HG03175 (cell line): ENCODE measurements at regions not wholly inside any gene's neighbourhood (a gene's known extent, or its start where the extent isn't known, plus 50 kb on each side); places are given as distances from the start of the nearest gene placed in this dataset.

Experiments
- ATAC-seq: cut with Tn5 transposase; IDR thresholded peaks from one replicate; pipeline ENCODE4 v1.9.1; 2021; ENCODE audit warnings: mild to moderate bottlenecking, moderate library complexity; ENCODE audit not compliant: unreplicated experiment

- no peak for ATAC-seq
Observed at GRCh38 chr2:12227941-12228608, 481.6 kb downstream of the LPIN1 start.

- no peak for ATAC-seq
Observed at GRCh38 chr2:12231288-12231687, 484.9 kb downstream of the LPIN1 start.

DNA sequence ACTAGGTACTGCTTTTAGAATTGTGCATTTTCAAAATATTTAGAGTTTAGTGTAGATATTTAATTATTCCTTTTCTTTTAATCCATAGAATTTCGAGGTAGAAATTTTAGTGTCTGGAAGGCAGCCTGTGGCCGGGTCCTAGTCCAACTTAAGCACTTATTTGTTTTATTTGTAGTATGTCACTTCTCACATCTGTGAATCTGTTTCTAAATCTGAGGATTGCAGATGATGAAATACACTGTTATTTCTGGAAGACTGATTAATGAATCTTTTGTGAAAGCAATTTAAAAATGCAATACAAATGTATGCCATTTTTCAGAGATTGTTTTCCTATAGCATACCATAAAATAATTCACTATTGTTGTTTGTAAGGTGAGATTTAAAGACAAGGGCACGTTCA lies 483.9 kb upstream of the TRIB2 start:
- ATAC-seq, result no peak

- no peak for ATAC-seq
Observed at GRCh38 chr2:12236136-12236844, 480.4 kb upstream of the TRIB2 start.

GRCh38 chr2:12240206-12240605 lies 476.5 kb upstream of the TRIB2 start:
- no peak for ATAC-seq

GRCh38 chr2:12243381-12243780 lies 473.4 kb upstream of the TRIB2 start:
- ATAC-seq, result no peak

GRCh38 chr2:12244070-12244469 lies 472.7 kb upstream of the TRIB2 start:
- no peak for ATAC-seq

GRCh38 chr2:12251121-12251520 lies 465.6 kb upstream of the TRIB2 start:
- no peak for ATAC-seq

- ATAC-seq, result no peak
Observed at GRCh38 chr2:12251749-12252148, 465.0 kb upstream of the TRIB2 start.

GRCh38 chr2:12253167-12253778 lies 463.5 kb upstream of the TRIB2 start:
- ATAC-seq, result no peak

DNA sequence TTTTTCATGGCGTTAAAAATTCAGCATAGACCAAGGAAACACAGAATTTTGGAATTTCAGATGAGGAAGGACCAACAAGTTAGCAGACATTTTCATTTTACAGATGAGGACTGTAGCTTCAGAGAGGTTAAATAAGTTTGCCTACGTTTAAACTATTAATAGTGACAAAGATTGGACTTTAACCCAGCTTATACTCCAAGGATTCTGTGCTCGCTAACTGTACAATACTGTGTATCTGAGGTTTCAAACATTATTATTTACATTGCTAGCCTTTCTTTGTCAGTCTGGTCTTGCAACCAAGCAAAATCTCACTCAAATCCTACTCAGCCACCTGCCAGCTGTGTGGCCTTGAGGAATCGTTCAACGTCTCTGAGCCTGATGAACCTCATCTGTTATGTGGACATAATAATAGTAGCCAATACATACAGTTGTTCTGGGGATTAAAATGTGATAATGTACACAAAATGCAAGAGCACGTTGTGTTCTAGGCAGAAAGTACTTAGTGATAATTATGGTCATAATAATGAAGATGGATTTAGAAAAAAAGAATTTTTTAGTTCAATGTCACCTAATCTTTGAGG lies 462.4 kb upstream of the TRIB2 start:
- no peak for ATAC-seq

GRCh38 chr2:12256206-12256605 lies 460.5 kb upstream of the TRIB2 start:
- no peak for ATAC-seq

GRCh38 chr2:12257476-12257875 lies 459.3 kb upstream of the TRIB2 start:
- no peak for ATAC-seq

DNA sequence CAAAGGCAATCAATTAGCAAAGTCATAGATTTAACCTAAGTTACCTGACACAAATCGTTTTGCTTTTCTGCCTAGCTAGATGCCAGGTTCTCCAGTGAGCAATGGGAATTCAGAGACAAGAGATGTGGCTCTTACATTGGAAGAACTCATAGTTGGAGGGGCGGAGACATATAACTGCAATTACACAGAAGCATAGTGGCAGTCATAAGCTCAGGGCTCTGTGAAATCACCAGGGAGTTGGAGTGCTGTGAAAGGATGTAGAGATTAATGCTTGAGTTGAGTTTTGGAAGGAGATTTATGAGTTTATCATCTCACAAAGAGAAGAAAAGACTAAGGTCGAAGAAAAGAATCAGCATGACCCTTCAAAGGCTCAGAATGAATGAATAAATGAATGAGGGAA lies 457.2 kb upstream of the TRIB2 start:
- no peak for ATAC-seq

DNA sequence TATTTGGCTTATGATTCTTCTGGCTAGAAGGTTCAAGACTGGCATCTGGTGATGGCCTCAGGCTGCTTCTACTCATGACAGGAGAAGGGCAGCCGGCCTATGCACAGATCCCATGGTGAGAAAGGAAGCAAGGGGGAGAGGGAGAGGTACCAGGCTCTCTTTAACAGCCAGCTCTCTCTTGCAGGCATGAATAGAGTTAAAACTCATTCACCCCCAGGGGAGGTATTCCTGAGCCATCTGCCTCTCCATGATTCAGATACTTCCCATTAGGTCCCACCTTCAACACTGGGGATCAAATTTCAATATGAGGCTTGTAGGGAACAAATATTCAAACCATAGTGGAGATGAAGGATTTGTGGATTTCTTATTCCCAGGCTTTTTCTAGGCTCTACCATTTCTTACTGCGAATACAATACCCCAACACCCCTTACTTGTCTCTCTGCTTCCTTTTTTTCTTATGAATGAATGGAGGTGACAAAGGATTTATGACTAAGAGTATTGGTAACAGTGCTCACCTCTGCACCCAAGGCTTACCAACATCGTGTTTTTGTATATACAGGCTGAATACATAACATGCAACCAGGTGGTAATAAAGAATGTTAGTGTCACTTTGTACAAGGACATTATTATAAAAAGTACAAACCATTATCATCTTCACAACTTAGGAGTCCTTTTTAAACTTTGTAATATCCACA lies 454.6 kb upstream of the TRIB2 start:
- no peak for ATAC-seq

GRCh38 chr2:12262681-12263436 lies 453.9 kb upstream of the TRIB2 start:
- no peak for ATAC-seq

GRCh38 chr2:12263730-12264129 lies 453.0 kb upstream of the TRIB2 start:
- ATAC-seq, result no peak

- ATAC-seq, result no peak
Observed at GRCh38 chr2:12264146-12264545, 452.6 kb upstream of the TRIB2 start.

DNA sequence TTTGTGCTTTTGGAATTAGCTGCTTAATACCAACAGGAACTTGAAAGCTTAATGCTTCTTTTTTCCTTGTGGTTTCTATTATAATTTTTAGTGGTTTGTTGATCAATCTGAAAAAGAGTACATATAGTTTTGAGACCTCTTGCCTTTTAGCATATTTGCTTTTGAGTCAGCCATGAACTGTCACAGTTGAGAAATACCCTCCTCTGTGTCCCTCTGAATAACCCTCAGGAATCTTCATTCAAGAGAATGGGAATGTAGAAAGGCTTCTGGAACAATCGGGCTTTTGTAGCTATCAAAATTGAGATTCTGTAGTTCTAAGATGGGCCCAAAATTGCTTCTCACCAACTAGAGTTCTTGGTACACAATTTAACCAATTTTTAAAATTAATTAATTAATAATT lies 451.1 kb upstream of the TRIB2 start:
- no peak for ATAC-seq

DNA sequence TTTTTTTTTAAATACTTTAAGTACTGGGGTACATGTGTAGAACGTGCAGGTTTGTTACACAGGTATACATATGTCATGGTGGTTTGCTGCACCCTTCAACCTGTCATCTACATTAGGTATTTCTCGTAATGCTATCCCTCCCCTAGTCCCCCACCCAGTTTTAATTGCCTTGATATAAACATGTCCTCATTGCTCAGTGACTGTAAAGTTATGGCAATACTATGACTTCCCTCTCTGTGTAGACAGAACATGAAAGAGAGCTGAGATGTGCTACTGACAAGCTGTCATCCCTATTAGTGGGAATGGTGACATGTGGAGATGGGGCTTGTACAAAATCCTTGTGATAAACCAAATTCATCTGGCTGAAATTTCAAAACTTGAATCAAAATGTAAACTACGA lies 449.7 kb upstream of the TRIB2 start:
- no peak for ATAC-seq
